Thyroid gland (tissue), 4 donors: ENCODE measurements at regions not wholly inside any gene's neighbourhood (a gene's known extent, or its start where the extent isn't known, plus 50 kb on each side); places are given as distances from the start of the nearest gene placed in this dataset.
"Not testable (repeated sequence)": the region's sequence is repeated elsewhere in the genome, so short reads cannot be mapped to it uniquely, and the experiment has no call there.

Experiments
- CTCF ChIP-seq, 6 experiments: fragments of 200-600 bp in 3 of 6; fragments of 450-650 bp in 3 of 6; sonication (generic) in 3 of 6; IDR thresholded peaks; one replicate each; pipeline ENCODE4 v1.5.1; 2016 to 2019; ENCODE audit warnings: antibody characterized with exemption in 6 of 6, mild to moderate bottlenecking in 2 of 6, inconsistent platforms in 1 of 6, moderate library complexity in 1 of 6
- POLR2A ChIP-seq, 2 donors: fragments of 450-650 bp; IDR thresholded peaks; one replicate each; pipeline ENCODE4 v1.6.1; 2017; ENCODE audit warnings: antibody characterized with exemption in 2 of 2, mild to moderate bottlenecking in 2 of 2, moderate library complexity in 1 of 2

DNA sequence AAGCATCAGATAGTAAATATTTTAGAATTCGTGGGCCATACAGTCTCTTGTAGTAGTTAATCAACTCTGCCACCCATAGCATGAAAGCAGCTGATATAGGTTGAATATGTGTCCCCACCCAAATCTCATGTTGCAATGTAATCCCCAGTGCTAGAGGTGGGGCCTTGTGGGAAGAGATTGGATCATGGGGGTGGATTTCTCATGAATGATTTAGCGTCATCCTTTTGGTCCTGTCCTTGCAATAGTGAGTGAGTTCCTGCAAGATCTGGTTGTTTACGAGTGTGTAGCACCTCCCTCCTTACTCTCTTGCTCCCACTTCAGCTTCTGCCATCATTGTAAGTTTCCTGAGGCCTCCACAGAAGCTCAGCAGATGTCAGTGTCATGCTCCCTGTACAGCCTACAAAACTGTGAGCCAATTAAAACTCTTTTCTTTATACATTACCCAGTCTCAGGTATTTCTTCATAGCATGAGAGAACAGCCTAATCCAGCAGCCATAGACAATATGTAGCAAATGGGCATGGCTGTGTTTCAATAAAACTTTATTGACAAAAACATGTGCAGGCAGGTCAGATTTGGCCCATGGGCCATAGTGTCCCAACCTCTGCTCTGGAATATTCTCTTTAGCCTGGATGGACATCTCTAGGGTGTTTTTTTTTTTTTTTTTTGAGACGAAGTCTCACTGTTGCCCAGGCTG is 97.9 kb upstream of the FAM90A1 start:
- not testable (repeated sequence) for TF ChIP-seq CTCF, POLR2A (IDR thresholded peaks at IDR 0.05)
